Endothelial cell of umbilical vein (primary cell): ENCODE measurements at regions not wholly inside any gene's neighbourhood (a gene's known extent, or its start where the extent isn't known, plus 50 kb on each side); places are given as distances from the start of the nearest gene placed in this dataset.

Experiments
- BruUV-seq: library from RNA; stranded (reverse); fragments of 400-500 nt; replicated peaks from 2 replicates; lab custom pipeline; 2021; lab: Mats Ljungman, UMichigan
- CTCF ChIA-PET: fragments of 300-600, 350-600 bp; sonication (Branson Sonifier 250); formaldehyde crosslinking; loops from one replicate; lab custom pipeline; 2021; ENCODE audit warnings: antibody characterized with exemption, inconsistent platforms; lab: Charles Lee
- POLR2A ChIA-PET: fragments of 300-600, 350-600 bp; sonication (Branson Sonifier 250); formaldehyde crosslinking; loops from one replicate; lab custom pipeline; 2021; ENCODE audit warnings: antibody characterized with exemption, inconsistent platforms; lab: Charles Lee
- DNase-seq: peaks from one replicate; pipeline ENCODE4 v3.0.0-alpha.2; 2011; ENCODE audit warnings: low read depth, low spot score
- FAIRE-seq: peaks from 2 replicates; lab custom pipeline; 2011; peaks lifted over from hg19 to GRCh38; lab: Jason Lieb, UNC
- H2AFZ ChIP-seq: 2 replicates; pipeline ENCODE4 v1.6.0; 2012; ENCODE audit warnings: low read depth, low read length, control low read depth, inconsistent platforms
- H3K27ac ChIP-seq: 2 replicates; pipeline ENCODE4 v1.5.1; 2011; ENCODE audit warnings: low read depth, mild to moderate bottlenecking, control low read depth, low read length, moderate library complexity; ENCODE audit not compliant: insufficient read depth
- H3K27me3 ChIP-seq, 2 experiments: 2 replicates each; pipeline versions ENCODE4 v1.6.0 to v1.6.1; 2011; ENCODE audit warnings: low read length in 2 of 2, mixed read lengths in 1 of 2; ENCODE audit not compliant: control insufficient read depth in 2 of 2, insufficient read depth in 2 of 2
- H3K36me3 ChIP-seq, 2 experiments: 2 replicates in 1 of 2; 3 replicates in 1 of 2; pipeline ENCODE4 v1.5.1; 2011; ENCODE audit warnings: low read length in 2 of 2, mild to moderate bottlenecking in 1 of 2, moderate library complexity in 1 of 2; ENCODE audit not compliant: control insufficient read depth in 2 of 2, insufficient read depth in 2 of 2; ENCODE audit errors: extremely low read depth in 1 of 2
- H3K4me1 ChIP-seq: 3 replicates; pipeline ENCODE4 v1.5.1; 2011; ENCODE audit warnings: mild to moderate bottlenecking, low read length; ENCODE audit not compliant: control insufficient read depth, insufficient read depth; ENCODE audit errors: extremely low read depth
- H3K4me2 ChIP-seq: 2 replicates; pipeline ENCODE4 v1.6.1; 2011; ENCODE audit warnings: low read length, control low read depth, mixed read lengths; ENCODE audit not compliant: insufficient read depth
- H3K4me3 ChIP-seq, 3 experiments: fragments of 200-600 bp in 1 of 3; sonication (generic), shearing (Covaris generic) in 1 of 3; replicated peaks in 1 of 3; 2 replicates each; pipeline ENCODE4 v1.5.1; 2011 to 2016; ENCODE audit warnings: control low read depth in 3 of 3, low read length in 3 of 3, mild to moderate bottlenecking in 2 of 3, inconsistent platforms in 1 of 3, low read depth in 1 of 3, moderate library complexity in 1 of 3; ENCODE audit not compliant: insufficient read depth in 1 of 3
- H3K79me2 ChIP-seq: 2 replicates; pipeline ENCODE4 v1.6.0; 2012; ENCODE audit warnings: low read length, inconsistent platforms; ENCODE audit not compliant: control insufficient read depth, insufficient read depth
- H3K9ac ChIP-seq: replicated peaks from 2 replicates; pipeline ENCODE3; 2011; ENCODE audit warnings: low read length, control low read depth; ENCODE audit not compliant: insufficient read depth; ENCODE audit errors: extremely low read depth
- H3K9me1 ChIP-seq: replicated peaks from 3 replicates; pipeline ENCODE4 v1.6.0; 2011; ENCODE audit warnings: mild to moderate bottlenecking, low read length; ENCODE audit not compliant: control insufficient read depth, insufficient read depth; ENCODE audit errors: extremely low read depth
- H3K9me3 ChIP-seq: replicated peaks from 2 replicates; pipeline ENCODE4 v1.5.1; 2012; ENCODE audit warnings: low read length, inconsistent platforms; ENCODE audit not compliant: control insufficient read depth, insufficient read depth
- H4K20me1 ChIP-seq: replicated peaks from 2 replicates; pipeline ENCODE3; 2011; ENCODE audit warnings: mild to moderate bottlenecking, low read length; ENCODE audit not compliant: control insufficient read depth, insufficient read depth; ENCODE audit errors: extremely low read depth
- CTCF ChIP-seq, 2 donors: IDR thresholded peaks; 1 replicate in 1 of 2; 2 replicates in 1 of 2; pipeline ENCODE4 v1.5.1; 2011; ENCODE audit warnings: low read length in 2 of 2, mild to moderate bottlenecking in 2 of 2, moderate library complexity in 2 of 2, control low read depth in 1 of 2, inconsistent platforms in 1 of 2, low read depth in 1 of 2; ENCODE audit not compliant: insufficient read depth in 1 of 2; ENCODE audit errors: extremely low read depth in 1 of 2
- EZH2 ChIP-seq: IDR thresholded peaks from 2 replicates; pipeline ENCODE4 v1.6.1; 2012; ENCODE audit warnings: borderline replicate concordance, low read depth, mild to moderate bottlenecking, moderate library complexity, low read length, inconsistent platforms; ENCODE audit not compliant: severe bottlenecking
- FOS ChIP-seq: IDR thresholded peaks from 2 replicates; pipeline ENCODE4 v1.6.1; 2011; ENCODE audit warnings: mild to moderate bottlenecking, low read length, moderate library complexity, borderline replicate concordance; ENCODE audit not compliant: insufficient read depth
- GATA2 ChIP-seq: IDR thresholded peaks from 2 replicates; pipeline ENCODE4 v1.7.0; 2011; ENCODE audit warnings: low read depth, mild to moderate bottlenecking, moderate library complexity, mixed read lengths, low read length; ENCODE audit not compliant: insufficient read length, insufficient read depth
- JUN ChIP-seq: IDR thresholded peaks from 2 replicates; pipeline ENCODE4 v1.6.1; 2011; ENCODE audit warnings: borderline replicate concordance, low read depth; ENCODE audit not compliant: insufficient read length, insufficient read depth
- MAX ChIP-seq: IDR thresholded peaks from 2 replicates; pipeline ENCODE4 v1.6.1; 2011; ENCODE audit not compliant: insufficient read depth, insufficient read length
- MYC ChIP-seq: IDR thresholded peaks from one replicate; pipeline ENCODE4 v1.6.1; 2011; ENCODE audit warnings: mild to moderate bottlenecking, low read depth, low read length
- POLR2A ChIP-seq: IDR thresholded peaks from 2 replicates; pipeline ENCODE4 v1.6.1; 2012; ENCODE audit warnings: low read depth, mild to moderate bottlenecking, control low read depth, low read length
- POLR2AphosphoS5 ChIP-seq: IDR thresholded peaks from 2 replicates; pipeline ENCODE4 v1.6.1; 2012; ENCODE audit warnings: low read depth, mild to moderate bottlenecking, control low read depth, low read length, moderate library complexity; ENCODE audit not compliant: insufficient read depth
- dilution Hi-C: fragments of 300-500 bp; cut with MboI; formaldehyde crosslinking; loops from one replicate; pipeline ENCODE4 v1.15.0; 2019; ENCODE audit warnings: low sequenced_read_pairs; ENCODE audit not compliant: extremely low pct_ligation_motif_present
- intact Hi-C: fragments of 100-400 bp; cut with micrococcal nuclease; formaldehyde crosslinking; loops from one replicate; pipeline ENCODE4 v1.10.0; 2022

DNA sequence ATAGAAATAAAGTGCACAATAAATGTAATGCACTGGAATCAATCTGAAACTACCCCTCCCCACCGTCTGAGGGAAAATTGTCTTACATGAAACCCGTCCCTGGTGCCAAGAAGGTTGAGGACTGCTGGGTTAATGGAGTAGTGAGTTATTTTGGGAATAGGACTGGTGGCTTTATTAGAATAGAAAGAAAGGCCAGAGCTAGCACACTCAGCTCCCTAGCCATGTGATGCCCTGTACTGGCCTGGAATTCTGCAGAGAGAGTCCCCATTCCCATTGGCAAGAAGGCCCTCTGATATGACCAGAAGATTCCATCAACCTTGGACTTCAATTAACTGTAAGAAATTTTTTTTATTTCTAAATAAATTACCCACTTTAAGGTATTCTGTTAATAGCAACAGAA is 393.5 kb upstream of the PCDH9 start:
- no peak for TF ChIP-seq MAX
- no peak for TF ChIP-seq CTCF (IDR thresholded peaks at IDR 0.05; ENCODE audit: extremely low read depth in 1 of 2, insufficient read depth in 1 of 2, low read depth in 1 of 2, low read length in 2 of 2)
- no peak for TF ChIP-seq GATA2
- TF ChIP-seq POLR2A = no peak
- no peak for TF ChIP-seq JUN
- no peak for TF ChIP-seq MYC
- no peak for TF ChIP-seq EZH2
- TF ChIP-seq FOS = no peak
- no peak for TF ChIP-seq POLR2AphosphoS5
- H3K9me3 ChIP-seq = no peaks in the 10 kb centered on the region
- H4K20me1 ChIP-seq = no peaks in the 10 kb centered on the region
- no peak overlapping the region for H3K4me3 ChIP-seq
- intact Hi-C loops = no loop called here
- no peak overlapping the region for H3K4me2 ChIP-seq
- no peaks in the 10 kb centered on the region for H3K36me3 ChIP-seq
- H2AFZ ChIP-seq = no peak overlapping the region
- H3K4me1 ChIP-seq = no peaks in the 10 kb centered on the region
- H3K79me2 ChIP-seq = no peaks in the 10 kb centered on the region
- no TSS peak for BruUV-seq
- no peaks in the 10 kb centered on the region for H3K9me1 ChIP-seq
- H3K27me3 ChIP-seq = no peaks in the 10 kb centered on the region
- POLR2A ChIA-PET = no interaction called here
- no peak overlapping the region for H3K27ac ChIP-seq
- DNase-seq (no peak), FAIRE-seq (no peak)
- CTCF ChIA-PET = no interaction called here
- dilution Hi-C loops = no loop called here
- H3K9ac ChIP-seq = no peak overlapping the region
